Activated naive CD4-positive, alpha-beta T cell (primary cell): ENCODE measurements at regions not wholly inside any gene's neighbourhood (a gene's known extent, or its start where the extent isn't known, plus 50 kb on each side); places are given as distances from the start of the nearest gene placed in this dataset.

Source experiments
- DNase-seq, 4 experiments: peaks; one replicate each; lab custom pipeline; 2025; lab: John Stamatoyannopoulos, UW

DNA sequence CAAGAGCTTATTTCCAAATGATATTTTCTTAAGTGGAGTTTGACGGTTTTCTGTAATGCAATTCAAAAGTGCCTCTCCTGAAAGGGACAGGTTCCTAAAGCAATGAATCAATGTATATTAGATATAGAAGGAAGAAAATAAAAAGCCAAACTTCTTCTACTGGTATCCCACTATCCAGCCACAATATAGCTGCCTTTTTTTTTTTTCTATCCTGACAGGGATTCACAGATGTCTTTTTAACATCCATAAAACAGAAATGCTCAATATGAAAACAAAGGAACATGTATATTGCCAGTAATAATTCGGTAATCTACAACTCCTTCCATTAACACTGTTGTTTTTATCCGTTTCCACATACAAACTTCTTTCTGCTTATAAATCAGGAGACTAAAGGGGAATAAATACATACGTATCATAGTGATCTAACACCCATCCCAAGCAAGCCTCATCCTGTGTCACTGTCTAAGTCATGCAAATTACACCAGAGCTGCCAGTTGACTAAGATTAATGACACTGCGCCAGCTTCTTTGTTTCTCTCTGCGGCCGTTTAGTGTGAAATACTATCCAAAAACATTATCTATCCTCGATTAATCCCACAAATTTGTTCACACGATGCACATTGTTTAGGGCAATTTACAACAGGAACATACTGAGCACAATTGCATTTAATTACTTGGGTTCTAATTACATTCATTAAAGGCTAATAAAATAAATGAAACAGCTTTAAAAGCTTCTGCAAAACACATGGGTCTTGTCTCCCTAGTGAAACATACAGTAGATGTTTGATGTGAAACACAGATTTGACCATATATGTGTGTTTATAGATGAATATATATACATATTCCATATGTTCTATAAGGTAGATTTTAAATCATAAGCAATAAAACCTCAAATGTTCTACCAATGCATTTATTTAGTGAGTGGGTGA lies 51.9 kb upstream of the CDIN1 start:
- DNase-seq: no peak

DNA sequence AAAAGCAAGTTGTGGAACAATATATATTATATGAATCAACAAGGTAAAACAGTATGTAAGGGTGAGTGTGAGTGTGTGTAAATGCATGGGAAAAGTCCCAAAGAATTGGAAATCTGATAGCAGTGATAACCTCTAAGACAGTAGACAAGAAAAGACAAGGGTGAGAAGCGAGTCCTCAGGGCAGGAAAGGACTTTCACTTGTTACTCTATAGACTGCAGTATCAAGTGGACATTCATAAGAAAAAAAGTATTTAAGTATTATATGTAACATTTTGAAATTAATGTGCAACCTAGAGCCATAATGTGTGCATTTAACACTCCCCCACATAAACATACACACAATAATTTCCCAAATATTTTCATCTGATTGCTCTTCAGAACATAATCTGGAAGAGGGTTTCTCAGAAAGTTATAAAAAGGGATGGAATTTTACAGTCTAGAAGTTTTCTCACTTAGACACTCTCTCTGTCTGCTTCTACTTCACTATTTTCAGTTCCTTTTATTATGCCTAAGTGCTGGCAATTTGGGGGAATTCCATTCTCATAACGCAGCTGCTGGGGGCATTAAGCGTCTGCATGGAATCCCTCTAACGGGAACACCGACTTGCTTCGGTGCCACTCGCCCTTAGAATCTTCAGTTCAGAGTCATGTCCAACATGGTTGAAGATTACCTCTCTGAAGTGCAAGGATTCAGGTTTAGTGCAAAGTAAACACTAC lies 50.0 kb upstream of the CDIN1 start:
- DNase-seq: no peak
